GM12872 (cell line): ENCODE measurements at regions not wholly inside any gene's neighbourhood (a gene's known extent, or its start where the extent isn't known, plus 50 kb on each side); places are given as distances from the start of the nearest gene placed in this dataset.

Experiments
- CTCF ChIP-seq: IDR thresholded peaks from 3 replicates; pipeline ENCODE4 v1.5.1; 2011; ENCODE audit warnings: low read depth, mild to moderate bottlenecking, low read length, moderate library complexity; ENCODE audit not compliant: insufficient read depth

GRCh38 chr4:14752341-14753046 lies 249.8 kb upstream of the CPEB2 start:
- no peak for TF ChIP-seq CTCF

GRCh38 chr4:14767142-14767541 lies 235.1 kb upstream of the CPEB2 start:
- TF ChIP-seq CTCF: no peak

GRCh38 chr4:14768449-14768848 lies 233.8 kb upstream of the CPEB2 start:
- no peak for TF ChIP-seq CTCF

GRCh38 chr4:14769993-14770392 lies 232.3 kb upstream of the CPEB2 start:
- TF ChIP-seq CTCF: no peak

- TF ChIP-seq CTCF: no peak
These were observed 231.2 kb upstream of the CPEB2 start for GRCh38 chr4:14771094-14771493.

DNA sequence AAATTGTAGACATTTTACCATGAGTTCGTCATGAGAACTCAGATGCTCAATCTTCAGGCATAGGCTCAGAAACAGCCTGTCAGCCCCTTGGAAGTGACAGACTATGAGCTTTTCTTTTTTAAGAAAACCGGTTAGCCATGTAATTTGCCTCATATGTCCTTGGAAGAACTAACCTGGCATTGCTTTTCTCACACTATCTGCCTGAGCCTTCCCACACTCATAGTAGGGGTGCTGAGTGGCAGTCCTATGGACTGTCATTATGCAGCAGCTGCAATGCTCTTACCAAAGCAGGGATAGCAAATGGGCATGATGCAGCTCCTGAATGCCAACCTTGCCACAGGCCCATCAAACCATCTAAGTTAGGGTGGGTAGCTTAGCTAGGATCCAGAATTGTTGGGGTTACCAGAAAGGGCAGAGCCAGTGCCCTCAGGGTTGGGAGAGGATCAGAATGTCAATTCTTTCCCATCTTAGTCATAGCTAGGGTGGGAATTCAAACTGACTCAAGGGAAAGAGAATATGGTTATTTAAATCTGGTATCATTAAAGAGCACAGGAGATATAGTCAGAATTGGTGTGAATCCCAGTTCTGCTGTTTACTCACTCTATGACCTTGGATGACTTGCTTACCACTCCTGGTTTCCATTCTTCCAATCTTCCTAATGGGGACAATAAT lies 230.6 kb upstream of the CPEB2 start:
- TF ChIP-seq CTCF: no peak

DNA sequence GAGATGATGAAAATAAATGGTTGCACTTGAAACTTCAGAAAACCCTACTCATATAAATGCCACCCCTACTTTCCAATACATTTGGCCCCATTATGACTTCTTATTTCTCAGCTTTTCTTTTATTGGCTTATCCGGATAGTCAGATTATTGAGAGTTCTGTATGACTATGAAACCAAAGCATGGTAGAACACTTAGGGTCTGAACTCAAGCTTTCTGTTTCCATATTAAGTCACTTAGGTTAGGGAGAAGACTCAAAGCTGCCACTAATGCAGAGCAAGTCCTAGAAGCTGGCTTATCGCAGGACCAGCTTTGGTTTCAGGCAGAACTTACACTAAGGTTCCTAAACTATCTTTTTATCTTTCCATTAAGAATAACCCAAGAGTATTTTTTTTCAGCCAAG lies 229.9 kb upstream of the CPEB2 start:
- no peak for TF ChIP-seq CTCF
